ENCODE measurements at regions not wholly inside any gene's neighbourhood (a gene's known extent, or its start where the extent isn't known, plus 50 kb on each side); places are given as distances from the start of the nearest gene placed in this dataset.
"Not testable (repeated sequence)": the region's sequence is repeated elsewhere in the genome, so short reads cannot be mapped to it uniquely, and the experiment has no call there.

GRCh38 chr9:30522486-30522885 is 1862.0 kb upstream of the ACO1 start:
- no peak for DNase-seq
- TF ChIP-seq GATA1 (IDR thresholded peaks at IDR 0.05; ENCODE audit: low read depth, low read length) (no peak), POLR2A (IDR thresholded peaks at IDR 0.05; ENCODE audit: low read length) (no peak)

GRCh38 chr9:30524311-30524710 is 1860.1 kb upstream of the ACO1 start:
- TF ChIP-seq POLR2A (IDR thresholded peaks at IDR 0.05; ENCODE audit: low read length), result no peak
- no peak for TF ChIP-seq GATA1 (IDR thresholded peaks at IDR 0.05; ENCODE audit: low read depth, low read length)
- DNase-seq, result no peak

GRCh38 chr9:30534455-30534854 is 1850.0 kb upstream of the ACO1 start:
- TF ChIP-seq POLR2A (IDR thresholded peaks at IDR 0.05; ENCODE audit: low read length) (no peak), GATA1 (IDR thresholded peaks at IDR 0.05; ENCODE audit: low read depth, low read length) (no peak)
- DNase-seq, result no peak

- no peak for TF ChIP-seq POLR2A (IDR thresholded peaks at IDR 0.05; ENCODE audit: low read length)
- no peak for TF ChIP-seq GATA1 (IDR thresholded peaks at IDR 0.05; ENCODE audit: low read depth, low read length)
- no peak for DNase-seq
These were observed 1849.5 kb upstream of the ACO1 start for GRCh38 chr9:30534896-30535295.

GRCh38 chr9:30536494-30536893 is 1847.9 kb upstream of the ACO1 start:
- TF ChIP-seq POLR2A (IDR thresholded peaks at IDR 0.05; ENCODE audit: low read length) (no peak), GATA1 (IDR thresholded peaks at IDR 0.05; ENCODE audit: low read depth, low read length) (no peak)
- DNase-seq, result no peak

- DNase-seq, result not testable (repeated sequence)
These were observed 1844.7 kb upstream of the ACO1 start for GRCh38 chr9:30539696-30540095.

- no peak for TF ChIP-seq POLR2A (IDR thresholded peaks at IDR 0.05; ENCODE audit: low read length)
- no peak for TF ChIP-seq GATA1 (IDR thresholded peaks at IDR 0.05; ENCODE audit: low read depth, low read length)
- DNase-seq, result no peak
These were observed 1809.9 kb upstream of the ACO1 start for GRCh38 chr9:30574355-30575151.

GRCh38 chr9:30575218-30575617 is 1809.2 kb upstream of the ACO1 start:
- no peak for DNase-seq
- TF ChIP-seq GATA1 (IDR thresholded peaks at IDR 0.05; ENCODE audit: low read depth, low read length) (no peak), POLR2A (IDR thresholded peaks at IDR 0.05; ENCODE audit: low read length) (no peak)

- no peak for DNase-seq
These were observed 1808.8 kb upstream of the ACO1 start for GRCh38 chr9:30575691-30576090.

GRCh38 chr9:30579810-30580209 is 1804.6 kb upstream of the ACO1 start:
- DNase-seq, result no peak
- TF ChIP-seq GATA1 (IDR thresholded peaks at IDR 0.05; ENCODE audit: low read depth, low read length) (no peak), POLR2A (IDR thresholded peaks at IDR 0.05; ENCODE audit: low read length) (no peak)

More at GRCh38 chr9:30575691-30576090, 1808.8 kb upstream of the ACO1 start:
- no peak for TF ChIP-seq POLR2A (IDR thresholded peaks at IDR 0.05; ENCODE audit: low read length)

- TF ChIP-seq POLR2A (IDR thresholded peaks at IDR 0.05; ENCODE audit: low read length) (no peak), GATA1 (IDR thresholded peaks at IDR 0.05; ENCODE audit: low read depth, low read length) (no peak)
- no peak for DNase-seq
These were observed 1802.2 kb upstream of the ACO1 start for GRCh38 chr9:30582240-30582639.

- TF ChIP-seq GATA1 (IDR thresholded peaks at IDR 0.05; ENCODE audit: low read depth, low read length) (no peak), POLR2A (IDR thresholded peaks at IDR 0.05; ENCODE audit: low read length) (no peak)
- DNase-seq, result no peak
These were observed 1799.9 kb upstream of the ACO1 start for GRCh38 chr9:30584559-30584958.

GRCh38 chr9:30591461-30591860 is 1793.0 kb upstream of the ACO1 start:
- TF ChIP-seq GATA1 (IDR thresholded peaks at IDR 0.05; ENCODE audit: low read depth, low read length) (no peak), POLR2A (IDR thresholded peaks at IDR 0.05; ENCODE audit: low read length) (no peak)

GRCh38 chr9:30597608-30598007 is 1786.8 kb upstream of the ACO1 start:
- TF ChIP-seq POLR2A (IDR thresholded peaks at IDR 0.05; ENCODE audit: low read length), result no peak
- no peak for TF ChIP-seq GATA1 (IDR thresholded peaks at IDR 0.05; ENCODE audit: low read depth, low read length)
- no peak for DNase-seq

More at GRCh38 chr9:30591461-30591860, 1793.0 kb upstream of the ACO1 start:
- DNase-seq, result no peak

GRCh38 chr9:30605936-30606335 is 1778.5 kb upstream of the ACO1 start:
- no peak for DNase-seq
- TF ChIP-seq GATA1 (IDR thresholded peaks at IDR 0.05; ENCODE audit: low read depth, low read length), result no peak

Data from erythroblast (primary cell).